ENCODE measurements at regions not wholly inside any gene's neighbourhood (a gene's known extent, or its start where the extent isn't known, plus 50 kb on each side); places are given as distances from the start of the nearest gene placed in this dataset.
"Not testable (repeated sequence)": the region's sequence is repeated elsewhere in the genome, so short reads cannot be mapped to it uniquely, and the experiment has no call there.

- POLR2A ChIA-PET (ENCODE audit: unreplicated experiment); H4K5ac ChIP-seq (ENCODE audit: low read depth, low read length); H3K56ac ChIP-seq (ENCODE audit: extremely low read depth, insufficient read depth, low read length); H3K4me3 ChIP-seq (ENCODE audit: insufficient read depth, low read depth, low read length); H3K27ac ChIP-seq (ENCODE audit: insufficient read depth, low read length); DNase-seq; H3K9me1 ChIP-seq (ENCODE audit: insufficient read depth, low read length); H2BK120ac ChIP-seq (ENCODE audit: low read depth, low read length); H3K18ac ChIP-seq (ENCODE audit: low read depth, low read length); H3K4me1 ChIP-seq (ENCODE audit: control insufficient read depth, insufficient read depth, low read length); H2AFZ ChIP-seq (replicated peaks; ENCODE audit: low read length, poor library complexity); H3K9ac ChIP-seq (ENCODE audit: low read depth, low read length); intact Hi-C loops (cut with micrococcal nuclease); H2BK20ac ChIP-seq (ENCODE audit: low read depth, low read length); H2BK5ac ChIP-seq (ENCODE audit: low read depth, low read length, poor library complexity, severe bottlenecking); BruUV-seq (replicated peaks); H3K4ac ChIP-seq (ENCODE audit: low read depth, low read length); H4K91ac ChIP-seq (ENCODE audit: insufficient read depth, low read depth, low read length); H4K8ac ChIP-seq (ENCODE audit: low read depth in 2 of 2, low read length in 2 of 2); H3K27me3 ChIP-seq (ENCODE audit: control insufficient read depth, insufficient read depth, low read length); H3K23ac ChIP-seq (ENCODE audit: low read depth, low read length); ATAC-seq (ENCODE audit: low read depth); H4K20me1 ChIP-seq (ENCODE audit: insufficient read depth, low read length); H3K4me2 ChIP-seq (ENCODE audit: low read depth, low read length); H3K79me1 ChIP-seq (ENCODE audit: low read depth in 1 of 2, low read length in 2 of 2); CTCF ChIA-PET; H3K36me3 ChIP-seq (ENCODE audit: control insufficient read depth, insufficient read depth, low read length); H2AK9ac ChIP-seq (replicated peaks; ENCODE audit: low read depth, low read length, poor library complexity); H3K9me3 ChIP-seq (ENCODE audit: control insufficient read depth, insufficient read depth, low read length); H3K14ac ChIP-seq (replicated peaks; ENCODE audit: low read depth, low read length); in situ Hi-C loops (cut with MboI; ENCODE audit: low sequenced_read_pairs); H2BK15ac ChIP-seq (ENCODE audit: low read depth, low read length); dilution Hi-C loops (cut with HindIII; ENCODE audit: low sequenced_read_pairs, unreplicated experiment); H2AK5ac ChIP-seq (ENCODE audit: low read depth, low read length): not testable (repeated sequence)
- 0 out of 2 replicates have a peak, but pooled peaks have one; percentile 31 for TF ChIP-seq MAFK (IDR thresholded peaks at IDR 0.05; ENCODE audit: low read depth, low read length)
- no CpG with 5 or more reads among the region's 5 CpGs for WGBS, 2 experiments (ENCODE audit: extremely low coverage in 2 of 2, insufficient read length in 1 of 2)
Observed at GRCh38 chr1:222977294-222977693, 162.5 kb downstream of the DISP1 start.
